Body of pancreas (tissue), 4 donors: ENCODE measurements at regions not wholly inside any gene's neighbourhood (a gene's known extent, or its start where the extent isn't known, plus 50 kb on each side); places are given as distances from the start of the nearest gene placed in this dataset.

Experiments
- CTCF ChIP-seq, 7 experiments: fragments of 450-650 bp in 4 of 7; fragments of 200-600 bp in 3 of 7; sonication (generic) in 3 of 7; IDR thresholded peaks; one replicate each; pipeline ENCODE4 v1.5.1; 2016 to 2019; ENCODE audit warnings: antibody characterized with exemption in 7 of 7
- POLR2A ChIP-seq, 3 donors: fragments of 450-650 bp; IDR thresholded peaks; one replicate each; pipeline ENCODE4 v1.6.1; 2016; ENCODE audit warnings: antibody characterized with exemption in 3 of 3, mild to moderate bottlenecking in 2 of 3

- TF ChIP-seq CTCF (IDR thresholded peaks at IDR 0.05) (no peak), POLR2A (IDR thresholded peaks at IDR 0.05) (no peak)
Measured at GRCh38 chr13:26813321-26813979, 52.9 kb upstream of the GPR12 start.
